ENCODE measurements at regions not wholly inside any gene's neighbourhood (a gene's known extent, or its start where the extent isn't known, plus 50 kb on each side); places are given as distances from the start of the nearest gene placed in this dataset.

GRCh38 chr11:114977651-114978050 lies 299.3 kb downstream of the NXPE2 start:
- DNase-seq: no peak
- no peak for TF ChIP-seq CTCF (IDR thresholded peaks at IDR 0.05; ENCODE audit: unreplicated experiment)
- intact Hi-C loops (cut with micrococcal nuclease; ENCODE audit: unreplicated experiment): no loop called here
- H3K4me1 Mint-ChIP-seq (ENCODE audit: low read depth, unreplicated experiment): no peaks in the 10 kb centered on the region
- CTCF ChIA-PET: no interaction called here
- no TSS peak for BruUV-seq (replicated peaks)
- H3K27me3 Mint-ChIP-seq (ENCODE audit: unreplicated experiment): no peaks in the 10 kb centered on the region
- H3K4me3 Mint-ChIP-seq (ENCODE audit: low read depth, unreplicated experiment): no peak overlapping the region
- H3K27ac Mint-ChIP-seq (ENCODE audit: unreplicated experiment): no peak overlapping the region
- H3K36me3 Mint-ChIP-seq (ENCODE audit: insufficient read depth, unreplicated experiment): no peaks in the 10 kb centered on the region
- H3K9me3 Mint-ChIP-seq (ENCODE audit: low read depth, unreplicated experiment): peaks cover 8% of the 10 kb centered on the region

- Mint-ChIP-seq H3K36me3 (ENCODE audit: insufficient read depth, unreplicated experiment) (peaks cover 3% of the 10 kb centered on the region), H3K27me3 (ENCODE audit: unreplicated experiment) (no peaks in the 10 kb centered on the region), H3K4me3 (ENCODE audit: low read depth, unreplicated experiment) (no peak overlapping the region), H3K4me1 (ENCODE audit: low read depth, unreplicated experiment) (no peaks in the 10 kb centered on the region), H3K9me3 (ENCODE audit: low read depth, unreplicated experiment) (peaks cover 13% of the 10 kb centered on the region), H3K27ac (ENCODE audit: unreplicated experiment) (no peak overlapping the region)
- no peak for DNase-seq
- TF ChIP-seq CTCF (IDR thresholded peaks at IDR 0.05; ENCODE audit: unreplicated experiment): no peak
- CTCF ChIA-PET: no interaction called here
- no TSS peak for BruUV-seq (replicated peaks)
- intact Hi-C loops (cut with micrococcal nuclease; ENCODE audit: unreplicated experiment): no loop called here
These were observed 303.8 kb downstream of the NXPE2 start for GRCh38 chr11:114982141-114982540.

GRCh38 chr11:114984611-114985163 lies 306.4 kb downstream of the NXPE2 start:
- no peak for TF ChIP-seq CTCF (IDR thresholded peaks at IDR 0.05; ENCODE audit: unreplicated experiment)
- intact Hi-C loops (cut with micrococcal nuclease; ENCODE audit: unreplicated experiment): no loop called here
- Mint-ChIP-seq H3K4me3 (ENCODE audit: low read depth, unreplicated experiment) (no peak overlapping the region), H3K27me3 (ENCODE audit: unreplicated experiment) (no peaks in the 10 kb centered on the region), H3K36me3 (ENCODE audit: insufficient read depth, unreplicated experiment) (peaks cover 3% of the 10 kb centered on the region), H3K27ac (ENCODE audit: unreplicated experiment) (no peak overlapping the region), H3K4me1 (ENCODE audit: low read depth, unreplicated experiment) (no peaks in the 10 kb centered on the region), H3K9me3 (ENCODE audit: low read depth, unreplicated experiment) (peaks cover 9% of the 10 kb centered on the region)
- no peak for DNase-seq
- no TSS peak for BruUV-seq (replicated peaks)
- CTCF ChIA-PET: no interaction called here

- intact Hi-C loops (cut with micrococcal nuclease; ENCODE audit: unreplicated experiment): no loop called here
- no peak for DNase-seq
- no peak overlapping the region for H3K27ac Mint-ChIP-seq (ENCODE audit: unreplicated experiment)
- H3K36me3 Mint-ChIP-seq (ENCODE audit: insufficient read depth, unreplicated experiment): peaks cover 3% of the 10 kb centered on the region
- H3K27me3 Mint-ChIP-seq (ENCODE audit: unreplicated experiment): no peaks in the 10 kb centered on the region
- no peak overlapping the region for H3K4me3 Mint-ChIP-seq (ENCODE audit: low read depth, unreplicated experiment)
- peaks cover 10% of the 10 kb centered on the region for H3K9me3 Mint-ChIP-seq (ENCODE audit: low read depth, unreplicated experiment)
- CTCF ChIA-PET: no interaction called here
- BruUV-seq (replicated peaks): no TSS peak
- H3K4me1 Mint-ChIP-seq (ENCODE audit: low read depth, unreplicated experiment): no peaks in the 10 kb centered on the region
- no peak for TF ChIP-seq CTCF (IDR thresholded peaks at IDR 0.05; ENCODE audit: unreplicated experiment)
These were observed 308.0 kb downstream of the NXPE2 start for GRCh38 chr11:114986365-114986764.
